ENCODE measurements at regions not wholly inside any gene's neighbourhood (a gene's known extent, or its start where the extent isn't known, plus 50 kb on each side); places are given as distances from the start of the nearest gene placed in this dataset.

- TF ChIP-seq, protein P1, sequence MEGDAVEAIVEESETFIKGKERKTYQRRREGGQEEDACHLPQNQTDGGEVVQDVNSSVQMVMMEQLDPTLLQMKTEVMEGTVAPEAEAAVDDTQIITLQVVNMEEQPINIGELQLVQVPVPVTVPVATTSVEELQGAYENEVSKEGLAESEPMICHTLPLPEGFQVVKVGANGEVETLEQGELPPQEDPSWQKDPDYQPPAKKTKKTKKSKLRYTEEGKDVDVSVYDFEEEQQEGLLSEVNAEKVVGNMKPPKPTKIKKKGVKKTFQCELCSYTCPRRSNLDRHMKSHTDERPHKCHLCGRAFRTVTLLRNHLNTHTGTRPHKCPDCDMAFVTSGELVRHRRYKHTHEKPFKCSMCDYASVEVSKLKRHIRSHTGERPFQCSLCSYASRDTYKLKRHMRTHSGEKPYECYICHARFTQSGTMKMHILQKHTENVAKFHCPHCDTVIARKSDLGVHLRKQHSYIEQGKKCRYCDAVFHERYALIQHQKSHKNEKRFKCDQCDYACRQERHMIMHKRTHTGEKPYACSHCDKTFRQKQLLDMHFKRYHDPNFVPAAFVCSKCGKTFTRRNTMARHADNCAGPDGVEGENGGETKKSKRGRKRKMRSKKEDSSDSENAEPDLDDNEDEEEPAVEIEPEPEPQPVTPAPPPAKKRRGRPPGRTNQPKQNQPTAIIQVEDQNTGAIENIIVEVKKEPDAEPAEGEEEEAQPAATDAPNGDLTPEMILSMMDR (IDR thresholded peaks at IDR 0.05): no peak
- TF ChIP-seq POLR2A (IDR thresholded peaks at IDR 0.05): no peak
Observed at GRCh38 chr7:17136126-17136525, 162.3 kb upstream of the AHR start.

Data from thyroid gland (tissue), 4 donors.